Lung microvascular endothelial cell (primary cell): ENCODE measurements at regions not wholly inside any gene's neighbourhood (a gene's known extent, or its start where the extent isn't known, plus 50 kb on each side); places are given as distances from the start of the nearest gene placed in this dataset.
"Not testable (repeated sequence)": the region's sequence is repeated elsewhere in the genome, so short reads cannot be mapped to it uniquely, and the experiment has no call there.

ENCODE experiments used
- DNase-seq, 2 donors: peaks; one replicate each; pipeline versions ENCODE4 v3.0.0 to v3.0.0-alpha.2; 2010; ENCODE audit warnings: low read depth in 2 of 2

DNA sequence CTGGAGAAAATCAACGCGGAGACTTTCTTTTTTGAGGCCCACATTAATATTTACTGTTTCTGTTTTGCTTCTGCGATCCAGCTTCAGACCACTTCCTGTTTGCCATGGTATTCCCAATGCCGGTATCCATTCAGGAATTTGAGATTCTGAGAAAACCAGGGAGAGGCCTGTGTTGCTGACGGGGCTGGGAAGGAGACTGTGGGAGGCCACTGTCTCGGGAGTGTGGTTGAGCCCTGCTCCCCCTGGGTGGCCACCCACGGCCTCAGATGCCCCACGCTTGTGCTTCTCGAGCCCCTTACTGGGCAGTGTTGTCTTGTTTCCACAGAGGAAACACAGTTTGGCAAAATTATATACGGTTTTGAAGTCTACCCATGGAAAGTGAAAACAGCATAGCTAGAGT is 403.6 kb upstream of the IRX2 start:
- DNase-seq, result no peak

DNA sequence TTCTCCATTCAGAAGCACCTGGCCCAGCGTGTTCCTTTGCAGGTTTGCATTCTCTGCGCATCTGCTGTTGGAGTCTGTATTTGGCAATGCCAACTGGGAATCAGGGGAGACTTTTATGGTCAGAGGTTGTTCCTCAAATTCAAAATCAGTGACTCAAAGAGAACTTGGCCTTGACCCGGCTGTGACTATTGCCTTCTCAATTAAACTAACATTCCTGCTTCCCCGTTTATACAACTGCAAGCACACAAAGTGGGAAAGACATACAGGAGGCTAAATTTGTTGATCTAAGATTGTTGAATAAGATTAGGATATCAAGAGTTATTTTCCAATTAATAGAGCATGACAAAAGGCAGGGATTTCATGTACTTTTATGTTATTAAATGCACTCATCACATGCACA is 402.4 kb upstream of the IRX2 start:
- DNase-seq, result no peak

DNA sequence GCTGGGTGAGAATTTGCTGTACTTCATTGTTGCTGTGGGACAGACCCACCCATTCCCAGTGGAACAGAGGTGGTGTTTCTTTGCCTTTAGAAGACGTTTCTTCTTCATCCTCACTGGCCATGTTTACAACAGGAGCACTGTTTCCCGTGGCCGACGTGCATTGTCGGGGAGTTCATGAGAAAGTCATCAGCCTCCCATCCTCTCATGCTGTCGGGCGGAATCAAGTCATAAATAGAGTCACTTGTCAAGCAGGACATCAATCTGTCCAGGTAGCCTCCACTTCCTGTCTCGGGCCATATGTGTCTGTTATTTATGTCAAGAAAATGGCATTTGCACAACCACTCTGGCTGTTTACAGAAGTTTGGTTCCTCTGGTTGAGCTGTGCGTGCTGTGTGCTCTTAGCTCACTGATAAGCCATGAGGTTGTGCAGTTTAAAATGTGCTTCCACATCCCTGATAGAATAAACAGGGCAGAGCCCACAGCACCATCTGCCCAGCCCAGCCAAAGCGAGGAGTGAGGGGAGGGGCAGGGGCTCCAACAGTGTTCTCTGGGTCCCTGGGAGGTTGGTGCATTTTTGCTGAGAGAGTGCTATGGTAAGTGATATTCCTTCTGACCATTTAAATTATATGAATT is 401.9 kb upstream of the IRX2 start:
- DNase-seq, result no peak

DNA sequence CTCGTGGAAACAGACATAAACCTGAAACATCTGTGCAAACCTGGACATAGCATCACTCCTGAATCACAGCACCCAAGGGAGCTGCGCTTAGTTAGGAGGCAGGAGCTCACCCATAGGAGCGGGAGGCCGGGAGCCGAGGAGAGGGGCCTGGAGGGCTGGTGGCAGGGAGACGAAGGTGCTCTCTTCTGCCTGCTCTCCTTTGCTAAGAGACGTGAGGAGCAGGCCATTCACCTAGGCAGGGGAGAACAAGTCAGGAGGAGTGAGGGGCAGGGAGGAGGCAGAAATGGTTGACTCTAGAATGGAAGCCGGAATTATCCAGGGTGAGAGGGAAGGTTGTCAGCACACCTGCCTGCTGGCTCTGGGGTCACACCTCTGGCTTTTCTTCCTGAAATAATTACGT is 398.4 kb upstream of the IRX2 start:
- DNase-seq, result no peak

DNA sequence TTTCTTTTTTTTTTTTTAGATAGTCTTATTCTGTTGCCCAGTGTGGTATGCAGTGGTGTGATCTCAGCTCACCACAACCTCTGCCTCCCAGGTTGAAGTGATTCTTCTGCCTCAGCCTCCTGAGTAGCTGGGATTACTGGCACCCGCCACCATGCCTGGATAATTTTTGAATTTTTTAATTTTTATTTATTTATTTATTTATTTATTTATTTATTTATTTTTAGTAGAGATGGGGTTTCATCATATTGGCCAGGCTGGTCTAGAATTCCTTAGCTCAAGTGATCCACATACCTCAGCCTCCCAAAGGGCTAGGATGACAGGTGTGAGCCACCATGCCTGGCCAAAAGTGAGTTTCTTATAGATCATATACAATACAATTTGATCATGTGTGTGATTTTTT is 395.9 kb upstream of the IRX2 start:
- DNase-seq, result not testable (repeated sequence)

DNA sequence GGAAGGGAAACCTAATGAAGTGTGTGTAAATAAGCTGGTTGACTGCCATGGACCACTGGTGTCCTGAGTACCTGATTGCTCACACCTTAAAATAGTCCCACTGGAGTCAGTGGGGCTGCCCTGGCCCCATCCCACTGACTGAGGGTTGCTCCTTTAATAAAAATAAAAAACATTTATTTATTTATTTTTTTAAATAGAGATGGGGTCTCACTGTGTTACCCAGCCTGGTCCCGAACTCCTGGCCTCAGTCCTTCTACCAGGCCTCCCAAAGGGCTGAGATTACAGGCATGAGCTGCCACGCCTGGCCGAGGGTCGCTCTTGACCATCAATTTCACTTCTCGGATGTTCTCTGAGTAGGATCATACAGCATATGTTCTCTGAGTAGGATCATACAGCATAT is 394.2 kb upstream of the IRX2 start:
- no peak for DNase-seq

DNA sequence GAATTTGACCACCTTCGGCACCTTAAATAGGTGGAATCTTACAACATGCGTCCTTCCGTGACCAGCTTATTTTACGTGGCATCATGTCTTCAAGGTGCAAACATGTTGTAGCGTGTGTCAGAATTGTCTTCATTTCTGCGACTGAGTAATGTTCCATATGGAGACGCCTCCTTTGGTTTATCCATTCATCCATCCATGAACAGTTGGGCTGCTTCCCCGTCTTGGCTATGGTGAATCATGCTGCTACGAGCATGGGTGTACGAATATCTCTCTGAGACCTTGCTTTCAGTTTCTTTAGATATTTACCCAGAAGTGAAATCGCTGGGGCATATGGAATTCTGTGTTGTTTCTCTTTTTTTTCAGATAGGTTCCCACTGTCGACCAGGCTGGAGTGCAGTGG is 391.9 kb upstream of the IRX2 start:
- no peak for DNase-seq

DNA sequence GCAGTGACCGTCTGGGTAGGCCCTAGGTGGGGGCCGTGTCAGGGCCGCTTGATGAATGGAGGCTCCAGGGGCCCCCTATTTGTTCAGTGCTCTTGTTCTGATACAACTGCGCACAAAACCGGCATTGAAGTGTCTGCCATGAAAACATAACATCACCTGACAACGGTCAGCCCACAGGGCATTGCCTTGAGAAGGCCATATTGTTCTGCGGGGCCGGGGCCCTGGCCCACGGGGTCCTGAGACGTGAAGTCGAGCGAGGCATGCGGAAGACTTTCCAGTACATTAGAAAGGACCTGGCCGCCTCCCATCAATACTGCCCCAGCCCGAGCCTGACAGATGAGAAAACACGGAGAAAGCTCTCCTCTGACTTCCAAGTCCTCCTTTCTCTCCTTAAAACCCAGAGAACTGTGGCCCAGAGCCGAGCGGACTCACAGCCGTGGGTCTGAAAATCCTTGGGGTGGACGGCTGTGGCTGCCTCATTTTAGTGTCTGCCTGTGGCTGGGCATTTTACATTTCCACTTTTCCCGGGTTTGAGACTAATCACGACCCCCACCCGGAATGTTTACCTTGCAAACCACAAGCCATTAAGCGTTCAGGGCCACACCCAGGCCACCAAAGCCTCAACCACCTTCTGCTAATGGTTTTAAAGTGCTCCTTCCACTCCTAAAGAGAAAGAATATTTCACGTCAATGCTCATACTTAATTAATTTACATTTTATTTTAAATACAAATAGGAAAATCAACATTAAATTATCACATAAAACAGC is 391.0 kb upstream of the IRX2 start:
- DNase-seq, result no peak

DNA sequence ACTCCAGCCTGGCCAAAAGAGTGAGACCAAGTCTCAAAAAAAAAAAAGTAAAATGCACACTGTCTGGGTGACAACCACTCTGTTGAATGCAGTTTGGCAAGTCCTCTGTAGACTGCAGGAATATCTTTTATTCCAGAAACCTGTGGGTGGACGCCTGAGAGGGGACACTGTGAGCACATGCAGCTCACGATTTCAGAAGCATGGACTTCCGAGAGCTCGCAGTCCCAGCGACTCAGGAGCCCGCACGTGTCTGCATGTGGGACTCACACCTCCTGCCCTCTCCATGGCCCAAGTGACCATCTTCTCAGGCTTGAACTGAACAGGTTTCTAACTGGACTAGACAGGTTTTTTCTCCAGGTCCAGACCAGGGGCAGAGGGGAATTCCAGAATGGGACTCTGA is 388.6 kb upstream of the IRX2 start:
- DNase-seq, result no peak

DNA sequence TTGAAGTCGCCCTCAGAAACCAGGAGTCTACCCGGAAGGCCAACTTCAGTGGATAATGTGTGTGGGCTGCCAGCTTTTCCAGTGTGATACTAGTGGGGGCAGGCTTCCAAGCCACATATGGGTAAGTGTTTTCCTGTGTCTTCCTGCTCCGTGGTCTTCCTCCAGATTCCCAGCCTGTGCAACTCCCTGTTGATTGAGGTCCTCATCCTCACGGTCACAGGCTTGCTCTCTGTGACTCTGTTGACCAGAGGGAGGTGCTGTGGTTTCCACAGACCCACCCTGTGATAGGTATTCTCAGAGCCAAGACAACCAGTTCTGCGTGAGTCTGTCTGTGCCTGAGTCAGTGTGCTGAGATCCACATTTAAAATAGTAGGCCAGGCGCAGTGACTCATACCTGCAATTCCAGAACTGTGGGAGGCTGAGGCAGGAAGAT is 388.0 kb upstream of the IRX2 start:
- no peak for DNase-seq

DNA sequence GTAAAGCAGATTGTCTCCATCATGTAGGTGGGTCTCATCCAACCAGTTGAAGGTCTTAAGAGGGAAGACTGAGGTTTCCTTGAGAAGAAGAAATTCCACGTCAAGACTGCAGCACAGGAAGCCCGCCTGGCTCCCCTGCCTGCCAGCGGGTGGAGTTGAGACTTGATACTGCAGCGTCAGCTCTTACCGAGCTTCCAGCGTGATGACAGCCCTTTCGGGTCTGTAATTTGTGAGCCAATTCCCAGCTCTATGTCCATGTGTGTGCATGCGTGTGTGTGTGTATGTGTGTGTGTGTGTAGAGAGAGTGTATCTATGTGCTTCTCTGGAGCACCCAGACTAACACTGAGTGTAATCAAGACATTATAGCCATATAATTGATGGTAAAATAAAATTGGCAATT is 379.7 kb upstream of the IRX2 start:
- no peak for DNase-seq

DNA sequence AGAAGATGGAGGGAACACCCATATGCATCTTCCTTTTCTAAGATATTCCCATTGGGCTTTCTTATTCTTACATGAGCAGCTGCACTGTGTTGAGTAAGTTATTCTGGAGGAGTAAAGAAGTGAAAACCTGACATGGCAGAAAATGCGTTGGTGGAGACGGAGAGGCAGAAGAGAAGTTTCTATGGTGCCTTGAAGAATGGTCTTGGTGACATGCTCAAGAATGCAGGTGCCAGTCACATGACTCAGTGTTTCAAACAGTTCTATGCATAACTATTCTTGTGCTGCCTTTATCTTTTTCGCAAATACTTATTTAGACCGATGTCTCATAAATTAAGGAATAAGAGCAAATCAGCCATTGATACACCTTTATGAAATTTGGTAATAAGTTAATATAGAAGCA is 377.8 kb upstream of the IRX2 start:
- no peak for DNase-seq

DNA sequence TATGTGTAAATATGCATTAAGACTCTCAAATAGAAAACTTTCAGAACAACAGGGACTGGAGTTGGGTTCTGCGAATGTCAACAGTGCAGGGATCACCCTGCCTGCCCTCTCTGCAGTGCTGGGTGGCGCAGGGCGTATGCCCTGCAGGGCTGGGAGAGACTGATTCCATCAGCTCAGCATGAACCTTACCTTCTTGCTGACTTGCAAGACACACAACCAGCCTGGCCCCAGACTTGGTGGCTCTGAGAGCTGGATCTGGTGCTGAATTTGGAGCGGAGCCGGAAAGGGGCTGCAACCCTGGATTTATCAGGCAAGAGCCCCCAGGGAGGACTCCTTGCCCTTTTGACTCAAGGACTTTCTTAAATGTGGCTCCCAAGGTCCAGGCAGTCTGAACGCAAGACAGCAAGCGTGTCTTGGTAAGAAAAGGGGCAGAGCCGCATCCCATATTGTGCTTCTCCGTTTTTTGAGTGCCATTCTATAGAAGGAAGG is 376.0 kb upstream of the IRX2 start:
- DNase-seq, result no peak

DNA sequence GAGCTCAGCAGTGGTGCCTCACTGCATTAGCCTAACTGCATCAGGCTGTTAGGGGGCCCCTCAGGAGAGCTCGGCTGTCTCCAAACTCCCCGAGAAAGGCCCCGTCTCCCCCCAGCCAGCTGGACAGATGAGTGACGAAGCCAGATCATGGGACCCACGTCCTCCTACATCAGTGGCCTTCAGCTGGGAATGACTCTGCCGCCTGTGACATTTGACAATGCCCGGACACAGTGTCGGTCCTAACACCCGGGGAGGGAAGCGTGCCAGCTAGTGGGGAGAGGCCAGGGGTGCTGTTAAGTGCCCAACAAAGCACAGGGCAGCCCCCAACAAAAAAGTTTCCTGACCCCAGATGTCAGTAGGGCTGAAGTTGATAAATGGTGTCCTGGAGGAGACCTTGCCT is 375.2 kb upstream of the IRX2 start:
- no peak for DNase-seq

DNA sequence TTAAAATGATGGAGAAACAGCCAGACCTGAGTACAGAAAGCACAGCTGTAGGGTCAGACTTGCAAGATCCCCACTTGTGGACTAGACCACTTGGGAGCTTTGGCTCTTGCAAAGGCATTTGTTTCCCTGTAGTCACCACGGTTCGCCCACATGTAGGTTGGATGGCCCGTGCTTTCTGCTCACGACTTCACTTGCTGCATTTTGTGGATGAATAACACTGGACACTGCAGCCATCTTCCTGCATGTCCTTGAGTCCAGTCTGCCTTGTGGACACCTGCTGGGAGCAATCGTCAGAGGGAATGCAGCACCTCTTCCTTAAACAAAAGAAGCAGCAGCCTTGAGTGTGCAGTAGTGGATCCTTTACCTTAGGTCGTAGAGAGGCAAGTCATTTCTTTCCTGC is 372.9 kb upstream of the IRX2 start:
- no peak for DNase-seq

DNA sequence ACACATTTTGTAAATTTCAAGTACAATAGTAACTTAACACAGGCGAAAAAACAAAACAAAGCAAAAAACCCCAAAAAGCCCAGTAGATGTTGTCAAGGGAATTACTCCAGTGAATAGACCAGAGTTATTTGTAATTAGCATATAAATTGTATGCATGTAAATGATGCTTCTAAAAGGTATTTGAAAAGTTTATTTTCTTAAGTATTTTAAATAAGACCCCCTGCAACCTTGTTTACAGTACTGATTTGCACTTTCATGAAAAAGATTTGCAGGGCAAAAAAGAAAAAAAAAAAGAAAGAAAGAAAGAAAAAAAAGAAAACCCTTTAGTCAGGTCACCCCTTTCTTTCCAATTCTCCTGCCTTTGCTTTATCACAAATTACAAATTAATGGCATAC is 372.3 kb upstream of the IRX2 start:
- DNase-seq, result no peak

DNA sequence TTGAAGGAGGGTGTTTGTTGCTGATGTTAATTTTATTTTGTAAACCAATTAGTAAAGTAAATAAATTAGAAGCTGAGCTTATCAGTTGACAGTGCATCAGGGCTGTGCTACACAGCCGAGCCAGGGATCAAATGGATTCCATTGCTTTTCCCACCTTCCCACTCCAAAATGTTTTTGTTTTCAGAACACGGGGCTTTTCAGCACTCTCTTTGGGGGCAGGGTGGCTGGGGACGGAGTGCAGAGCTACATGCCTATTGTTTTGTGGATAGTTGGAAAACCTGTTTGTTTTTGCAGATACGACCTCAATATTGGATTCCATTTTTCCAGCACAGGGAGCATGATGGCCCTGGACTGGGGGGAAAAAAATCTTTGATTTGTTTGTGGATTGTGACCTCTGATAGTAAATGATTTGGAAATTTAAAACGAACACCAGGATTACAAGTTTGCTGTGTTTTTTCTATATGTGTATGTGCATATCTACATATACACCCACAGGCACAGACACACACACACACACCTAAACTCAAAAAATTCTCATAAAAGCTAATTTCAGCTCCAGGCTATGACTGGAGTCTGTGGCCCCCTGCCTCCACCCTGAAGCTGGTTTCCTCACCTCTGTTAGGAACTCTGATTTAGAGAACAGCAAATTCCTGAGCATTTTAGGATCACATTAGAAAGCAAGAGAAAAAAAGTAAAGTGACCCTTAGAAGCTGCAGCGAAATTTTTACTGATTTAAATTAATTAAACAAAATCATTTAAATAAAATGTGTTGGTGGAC is 371.7 kb upstream of the IRX2 start:
- DNase-seq, result no peak

DNA sequence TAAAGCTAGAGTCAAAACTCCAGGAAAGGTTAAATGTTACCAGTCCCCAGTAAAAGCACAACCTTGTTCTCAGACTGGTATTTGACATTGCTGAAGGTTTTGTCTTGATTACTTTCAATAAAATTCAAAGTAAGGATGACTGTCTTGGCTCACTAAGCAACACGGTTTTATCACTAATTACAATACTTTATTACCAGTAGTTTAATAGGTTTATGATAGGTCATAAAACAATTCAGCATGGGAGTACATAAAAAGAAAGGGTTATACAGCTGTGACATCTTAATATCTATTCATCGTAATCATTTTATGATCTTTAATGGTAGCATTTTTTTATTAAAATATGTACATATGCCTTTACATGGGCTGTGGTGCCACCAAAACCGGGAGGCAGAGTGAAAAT is 370.7 kb upstream of the IRX2 start:
- DNase-seq, result no peak

DNA sequence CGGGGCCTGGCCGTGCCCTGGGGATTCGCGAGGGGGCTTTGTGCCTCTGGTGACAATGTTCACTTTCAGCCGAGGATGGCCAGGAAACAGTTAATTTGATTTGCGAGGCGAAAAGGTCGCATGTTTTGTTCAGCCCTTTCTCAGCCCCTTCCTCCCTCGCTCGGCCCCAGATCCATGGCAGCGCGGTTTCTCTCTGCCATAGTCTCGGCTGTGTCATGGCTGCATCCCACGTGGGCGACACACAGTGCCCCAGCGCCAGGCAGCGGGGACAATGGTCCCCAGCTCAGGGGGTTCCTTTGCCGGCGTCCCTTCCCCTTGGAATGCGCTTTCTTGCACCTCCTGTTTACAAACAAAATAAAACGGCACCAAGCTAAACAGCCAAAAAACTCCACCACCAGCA is 370.3 kb upstream of the IRX2 start:
- no peak for DNase-seq

DNA sequence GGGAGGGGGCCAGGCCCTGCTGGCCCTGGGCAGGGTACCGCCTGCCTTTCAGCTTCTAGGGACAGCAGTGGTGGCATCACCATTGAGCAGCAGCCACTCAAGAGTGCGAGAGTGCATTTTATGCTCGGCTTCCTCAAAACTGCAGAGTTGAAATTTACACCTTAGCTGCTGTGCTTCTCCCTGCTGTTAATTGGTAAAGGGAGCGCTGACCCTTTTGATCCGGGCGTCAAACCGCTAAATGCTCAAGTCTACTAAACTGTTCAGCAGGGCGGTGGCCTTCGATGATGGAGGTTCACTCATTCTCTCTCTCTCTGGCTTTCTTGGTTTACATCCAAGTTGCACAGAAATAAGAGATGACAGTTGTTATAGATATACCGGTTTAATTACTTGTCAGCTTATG is 368.6 kb upstream of the IRX2 start:
- DNase-seq, result no peak

DNA sequence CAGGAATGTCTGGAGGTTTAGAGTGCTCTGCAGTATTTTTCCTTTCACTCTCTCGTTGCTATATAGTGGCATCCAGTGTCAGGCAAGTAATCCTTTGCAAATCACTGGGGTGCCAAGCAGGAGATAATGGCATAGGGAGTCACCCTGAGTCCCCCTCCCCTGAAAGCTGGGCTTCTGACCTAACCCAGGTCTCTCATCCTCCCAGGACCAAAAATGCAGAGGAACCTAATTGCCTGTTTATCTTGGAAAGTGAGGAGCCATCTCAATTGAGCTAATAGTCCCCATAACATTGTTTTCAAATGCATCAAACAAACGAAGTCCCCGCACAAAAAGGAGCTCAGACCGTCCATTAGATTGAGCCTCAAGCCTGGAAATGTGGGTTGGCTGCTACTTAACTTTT is 368.0 kb upstream of the IRX2 start:
- no peak for DNase-seq

DNA sequence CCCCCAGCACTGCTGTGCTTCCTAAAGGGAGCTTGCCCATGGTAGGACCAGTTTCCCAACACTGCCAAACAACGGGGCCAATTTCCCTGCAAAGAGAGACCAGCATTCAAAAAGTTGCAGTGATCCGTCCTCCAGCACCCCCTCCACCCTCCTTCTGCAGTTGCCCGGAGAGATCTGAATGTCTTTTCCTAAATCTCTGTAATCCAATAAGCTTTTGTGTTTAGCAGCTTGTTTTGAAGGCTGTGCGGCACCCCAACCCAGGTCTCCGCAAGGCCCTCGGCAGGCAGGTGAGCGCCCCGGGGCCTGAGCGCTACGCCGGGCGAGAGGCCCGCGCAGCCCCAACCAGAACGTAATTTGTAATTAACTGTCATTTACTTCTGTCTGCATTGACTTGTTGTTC is 366.9 kb upstream of the IRX2 start:
- DNase-seq, result no peak

DNA sequence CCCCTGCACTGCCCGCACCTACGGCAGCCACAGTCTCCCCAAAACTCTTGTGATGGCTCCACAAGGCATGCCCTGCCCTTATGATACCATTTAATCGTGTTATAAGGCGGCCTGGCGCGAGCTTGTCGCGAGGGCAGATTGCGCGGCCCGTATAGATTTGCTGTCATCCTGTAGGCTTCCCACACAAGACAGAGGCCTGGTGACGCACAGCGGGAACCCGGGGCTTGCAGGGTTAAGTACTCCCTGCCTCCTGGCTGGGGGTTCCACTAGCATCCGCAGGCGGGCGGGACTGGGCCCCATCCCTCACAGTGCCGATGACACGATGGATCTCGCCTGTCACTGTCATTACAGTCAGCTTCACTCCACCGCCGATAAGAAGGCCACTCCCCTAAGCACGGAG is 364.9 kb upstream of the IRX2 start:
- no peak for DNase-seq
